Stimulated activated naive CD8-positive, alpha-beta T cell treated with anti-CD3 and anti-CD28 coated beads, Interleukin-15, Interleukin-2, amounts not matched to agents 100 U/mL and 50 U/mL, for 24 hours (primary cell): ENCODE measurements at regions not wholly inside any gene's neighbourhood (a gene's known extent, or its start where the extent isn't known, plus 50 kb on each side); places are given as distances from the start of the nearest gene placed in this dataset.

ENCODE experiments used
- ATAC-seq: fragments of 150-1000 bp; cut with Tn5 transposase; one replicate; pipeline ENCODE4 v1.10.0; 2021
- DNase-seq: peaks from one replicate; pipeline ENCODE4 v3.0.0; 2021

DNA sequence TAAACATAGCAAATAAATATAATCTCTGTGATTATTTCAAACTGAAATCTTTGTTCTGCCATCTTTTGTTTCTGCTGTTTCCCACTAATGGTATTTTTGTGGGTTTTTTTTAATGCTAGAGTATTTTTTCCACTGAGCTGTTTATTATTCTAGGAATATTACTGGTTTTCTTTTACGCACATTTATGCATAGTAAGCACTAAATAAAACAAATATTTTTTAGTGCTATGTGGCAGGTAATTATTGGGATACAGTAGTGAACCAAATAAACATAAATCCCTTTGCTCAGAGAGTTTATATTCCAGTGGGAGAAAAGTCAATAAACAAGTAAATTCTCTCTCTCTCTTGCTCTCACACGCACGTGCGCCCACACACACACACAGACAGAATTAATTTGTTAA lies 397.4 kb downstream of the PRDM5 start:
- DNase-seq (no peak), ATAC-seq (no peak)

DNA sequence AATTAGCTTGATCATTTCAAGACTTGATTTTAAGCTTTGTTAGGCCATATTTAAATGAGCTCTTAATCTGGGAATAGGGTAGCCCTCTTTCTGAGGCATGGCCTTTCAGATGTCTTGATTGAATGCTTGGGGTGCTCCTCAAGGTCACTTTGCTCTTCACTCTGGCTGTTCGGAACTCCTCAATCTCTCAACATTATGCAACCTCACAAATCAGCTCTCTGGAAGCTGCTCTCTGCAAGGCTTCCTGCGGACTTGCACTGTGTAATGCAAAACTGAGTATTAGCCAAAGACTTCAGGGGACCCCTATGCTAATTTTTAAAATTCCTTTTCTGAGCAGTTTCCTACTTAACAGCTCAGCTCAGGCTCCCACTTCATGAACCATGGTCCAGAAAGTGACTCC lies 398.3 kb downstream of the PRDM5 start:
- no peak for DNase-seq
- no peak for ATAC-seq

DNA sequence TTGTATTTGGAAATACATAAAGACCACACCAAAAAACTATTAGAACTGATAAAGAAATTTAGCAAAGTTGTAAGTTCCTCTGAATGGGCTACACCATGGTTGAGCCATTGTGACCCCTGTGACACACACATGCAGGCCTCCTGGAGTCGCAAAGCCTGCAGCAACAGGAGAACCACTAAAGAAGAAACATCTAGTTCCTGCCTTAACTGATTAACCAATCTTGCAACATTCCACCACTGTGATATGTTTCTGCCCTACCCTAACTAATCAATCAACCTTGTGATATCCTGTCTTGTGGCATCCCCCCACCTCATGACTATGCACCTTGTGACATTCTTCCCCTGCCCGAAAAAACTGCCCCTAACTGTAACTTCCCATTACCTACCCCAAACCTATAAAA lies 401.8 kb downstream of the PRDM5 start:
- ATAC-seq (no peak), DNase-seq (no peak)

DNA sequence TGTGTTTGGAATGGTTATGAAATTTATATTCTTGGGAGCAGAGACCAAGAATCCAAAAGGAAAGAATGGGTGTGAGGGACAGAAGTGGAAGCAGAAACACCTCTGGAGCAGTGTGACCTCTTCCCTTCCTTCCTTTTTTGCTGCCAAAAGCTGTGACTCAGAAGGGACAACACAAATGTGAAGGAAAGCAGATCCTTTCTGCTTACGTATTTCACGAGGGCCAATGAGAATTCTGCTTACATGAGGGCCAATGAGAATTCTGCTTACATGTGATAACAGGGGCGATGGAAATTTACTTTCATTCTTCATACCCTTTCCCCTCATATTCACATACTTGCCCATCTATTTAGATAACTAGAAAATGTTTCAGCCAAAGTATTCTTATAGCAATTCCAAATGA lies 404.6 kb downstream of the PRDM5 start:
- no peak for DNase-seq
- ATAC-seq = no peak

DNA sequence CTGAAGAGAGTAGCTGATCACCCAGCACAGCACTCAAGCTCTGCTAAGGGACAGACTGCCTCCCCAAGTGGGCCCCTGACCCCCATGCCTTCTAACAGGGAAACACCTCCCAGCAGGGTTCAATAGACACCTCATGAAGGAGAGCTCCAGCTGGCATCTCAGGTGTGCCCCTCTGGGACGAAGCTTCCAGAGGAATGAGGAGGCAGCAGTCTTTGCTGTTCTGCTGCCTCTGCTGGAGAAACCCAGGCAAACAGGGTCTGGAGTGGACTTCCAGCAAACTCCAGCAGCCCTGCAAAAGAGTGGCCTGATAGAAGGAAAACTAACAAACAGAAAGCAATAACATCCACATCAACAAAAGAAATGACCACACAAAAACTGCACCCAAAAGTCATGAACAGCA lies 412.8 kb downstream of the PRDM5 start:
- ATAC-seq = no peak
- DNase-seq = no peak

DNA sequence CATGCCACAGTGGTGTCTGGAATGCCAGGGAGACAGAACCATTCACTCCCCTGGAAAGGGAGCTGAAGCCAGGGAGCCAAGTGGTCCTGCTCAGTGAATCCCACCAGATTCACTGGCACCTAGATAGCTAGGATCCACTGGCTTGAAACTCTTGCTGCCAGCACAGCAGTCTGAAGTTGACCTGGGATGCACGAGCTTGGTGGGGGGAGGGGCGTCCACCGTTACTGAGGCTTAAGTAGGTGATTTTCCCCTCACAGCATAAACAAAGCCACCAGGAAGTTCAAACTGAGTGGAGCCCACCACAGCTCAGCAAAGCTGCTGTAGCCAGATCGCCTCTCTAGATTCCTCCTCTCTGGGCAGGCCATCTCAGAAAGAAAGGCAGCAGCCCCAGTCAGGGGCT lies 413.3 kb downstream of the PRDM5 start:
- no peak for DNase-seq
- no peak for ATAC-seq

DNA sequence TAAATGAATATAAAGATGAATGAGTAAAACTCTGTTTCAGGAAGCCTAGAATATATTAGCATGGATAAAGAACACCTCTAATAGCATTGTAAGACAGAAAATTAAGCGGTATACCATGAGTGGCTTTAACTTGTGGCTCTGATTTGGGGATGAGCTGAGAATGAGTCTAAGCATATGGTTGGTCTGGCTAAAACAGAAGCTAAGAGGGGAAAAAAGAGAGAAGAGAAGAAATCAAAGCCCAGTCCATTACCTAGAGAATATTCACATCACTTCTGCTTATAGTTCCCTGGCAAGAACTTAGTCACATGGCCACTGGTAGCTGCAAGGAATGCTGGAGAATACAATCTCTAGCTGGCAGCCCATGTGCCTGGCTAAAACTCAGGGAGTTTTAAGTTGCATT lies 414.5 kb downstream of the PRDM5 start:
- ATAC-seq = no peak
- DNase-seq = no peak

DNA sequence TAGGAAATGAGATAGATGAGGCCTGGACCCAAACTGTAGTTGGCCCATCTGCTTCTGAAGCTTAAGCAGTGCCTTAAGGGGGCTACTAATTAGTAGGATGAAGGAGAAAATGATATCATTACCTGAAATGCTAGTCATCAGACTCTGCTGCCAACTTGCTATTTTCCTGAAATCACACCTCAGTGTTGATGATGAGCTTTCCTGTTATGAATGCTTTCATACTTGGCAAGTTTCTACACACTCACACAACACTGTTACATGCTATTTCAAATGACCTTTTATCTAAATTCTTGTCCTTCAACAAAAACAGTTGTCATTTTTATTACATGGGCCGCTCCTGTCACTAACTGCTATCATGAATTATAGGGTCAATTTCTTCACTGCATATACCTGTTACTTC lies 416.0 kb downstream of the PRDM5 start:
- ATAC-seq = no peak
- DNase-seq = no peak

DNA sequence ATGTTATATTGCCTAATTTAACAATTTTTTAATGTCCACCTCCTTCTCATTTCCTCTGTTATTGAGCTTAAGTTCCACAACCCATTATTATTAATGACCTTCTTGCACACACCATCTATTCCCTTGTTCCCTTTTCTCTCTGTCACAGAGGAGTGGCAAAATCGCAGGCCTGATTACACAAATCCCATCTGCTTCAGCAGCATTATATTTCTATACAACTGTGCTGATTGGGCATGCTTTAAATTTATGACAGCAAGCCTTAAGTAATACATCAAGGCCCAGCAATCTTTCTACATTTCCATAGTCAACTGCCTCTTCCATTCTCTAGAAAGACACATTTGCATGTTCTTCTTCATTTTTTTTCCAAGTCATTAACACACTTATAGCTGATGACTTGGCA lies 423.8 kb downstream of the PRDM5 start:
- ATAC-seq (no peak), DNase-seq (no peak)

DNA sequence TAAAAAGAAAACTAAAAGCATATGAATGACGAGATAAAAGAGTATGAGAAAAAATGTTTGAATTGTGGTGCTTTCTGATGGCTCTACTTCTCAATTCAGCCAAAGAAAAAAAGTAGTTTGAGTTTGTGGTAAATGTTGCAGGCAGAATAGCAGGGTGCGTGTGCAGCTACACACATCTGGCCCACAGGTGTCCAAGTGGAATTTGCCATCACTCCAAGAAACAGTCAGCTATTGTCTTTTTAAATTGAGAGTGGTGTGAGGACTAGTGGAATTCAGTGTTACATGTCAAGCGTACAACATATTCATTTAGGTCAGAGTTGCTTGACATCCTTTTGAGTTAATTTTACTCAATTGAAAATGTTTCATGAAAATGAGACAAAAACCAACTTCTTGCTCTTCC lies 424.8 kb upstream of the MAD2L1 start:
- ATAC-seq = no peak
- DNase-seq = no peak

DNA sequence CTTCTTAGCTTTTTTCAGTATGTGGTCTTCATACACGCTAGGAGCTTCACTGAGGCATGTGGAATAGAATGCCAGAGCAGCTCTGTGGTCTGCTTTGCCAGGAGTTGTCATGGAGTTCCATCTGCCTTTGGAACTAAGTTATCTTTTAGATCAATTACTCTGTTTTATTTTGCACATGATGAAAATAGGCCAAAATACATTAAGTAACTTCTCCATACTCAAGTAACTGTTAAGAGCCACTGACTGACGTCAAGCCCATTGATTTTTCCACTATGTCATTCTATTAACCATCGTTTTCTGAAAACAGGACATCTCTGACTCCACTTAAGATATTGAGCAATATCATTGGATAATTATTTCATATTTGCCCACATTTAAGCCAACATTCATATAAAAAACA lies 415.1 kb upstream of the MAD2L1 start:
- ATAC-seq = no peak
- no peak for DNase-seq

DNA sequence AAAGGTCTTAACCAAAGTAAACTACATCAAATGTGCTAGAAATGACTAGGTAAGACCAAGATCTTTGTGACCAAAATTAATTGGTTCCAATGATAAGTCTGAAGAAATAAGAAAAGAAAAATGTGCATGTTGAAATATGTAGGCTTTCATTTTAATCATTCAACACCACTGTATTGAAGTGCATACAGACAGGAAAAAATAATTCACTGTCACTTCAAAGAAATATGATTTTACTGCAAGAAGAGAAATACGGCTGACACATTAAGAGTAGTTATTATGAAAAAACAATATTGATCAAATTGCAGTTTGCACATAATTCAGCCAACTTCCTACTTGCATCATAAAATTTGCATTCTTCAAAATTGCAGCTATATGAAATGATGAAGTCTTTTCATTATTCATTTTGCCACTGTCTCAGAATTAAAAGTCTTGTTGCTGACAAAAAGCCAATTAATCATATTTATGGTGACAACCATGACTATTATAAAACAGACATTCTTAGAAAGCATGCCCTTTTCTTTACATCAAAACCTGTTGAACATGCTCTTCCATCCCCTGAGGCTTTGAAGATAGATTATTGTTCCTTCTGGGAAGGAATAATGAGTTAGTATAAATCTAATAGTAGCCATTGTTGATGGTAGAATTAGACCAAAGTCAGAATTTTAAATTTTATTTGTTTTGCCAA lies 405.9 kb upstream of the MAD2L1 start:
- no peak for DNase-seq

DNA sequence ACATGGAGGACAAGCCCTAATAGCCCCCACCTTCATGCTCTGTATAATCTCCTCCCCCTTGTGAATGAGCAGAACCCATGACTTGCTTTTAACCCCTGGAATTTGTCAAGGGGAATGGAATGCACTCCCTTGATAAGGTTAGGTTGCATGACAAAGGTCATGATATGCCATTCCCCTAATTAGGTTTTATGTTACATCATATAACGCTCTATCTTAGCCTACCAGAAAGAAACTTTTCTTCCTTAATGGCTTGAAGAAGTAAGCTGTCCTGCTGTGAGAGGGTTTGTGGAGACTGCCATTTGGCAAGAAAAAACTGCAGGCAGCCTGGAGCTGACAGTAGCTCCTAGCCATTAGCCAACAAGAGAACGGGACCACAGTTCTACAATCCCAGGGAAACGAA lies 399.8 kb upstream of the MAD2L1 start:
- no peak for DNase-seq

More for the DNA sequence above, 405.9 kb upstream of the MAD2L1 start:
- no peak for ATAC-seq

DNA sequence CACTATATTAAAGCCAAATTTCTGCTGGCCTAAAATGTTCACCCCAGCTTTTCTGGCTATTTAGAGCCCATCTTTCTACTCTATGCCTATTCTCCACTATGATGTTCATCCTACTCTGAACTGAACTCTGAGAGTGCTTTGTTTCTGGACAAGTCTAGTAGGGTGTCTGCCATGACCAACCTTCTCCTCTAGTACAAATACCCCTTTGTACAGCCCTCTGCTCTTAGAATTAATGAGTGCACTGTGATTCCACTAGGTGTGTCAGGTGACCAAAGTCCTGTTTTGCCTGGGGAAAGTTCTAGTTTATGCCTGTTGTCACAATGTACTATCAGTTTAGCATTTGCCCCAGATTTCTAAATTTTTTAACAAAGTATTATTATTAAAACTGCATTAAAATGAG lies 388.1 kb upstream of the MAD2L1 start:
- DNase-seq = no peak
- ATAC-seq = no peak

More for the DNA sequence above, 399.8 kb upstream of the MAD2L1 start:
- ATAC-seq = no peak

DNA sequence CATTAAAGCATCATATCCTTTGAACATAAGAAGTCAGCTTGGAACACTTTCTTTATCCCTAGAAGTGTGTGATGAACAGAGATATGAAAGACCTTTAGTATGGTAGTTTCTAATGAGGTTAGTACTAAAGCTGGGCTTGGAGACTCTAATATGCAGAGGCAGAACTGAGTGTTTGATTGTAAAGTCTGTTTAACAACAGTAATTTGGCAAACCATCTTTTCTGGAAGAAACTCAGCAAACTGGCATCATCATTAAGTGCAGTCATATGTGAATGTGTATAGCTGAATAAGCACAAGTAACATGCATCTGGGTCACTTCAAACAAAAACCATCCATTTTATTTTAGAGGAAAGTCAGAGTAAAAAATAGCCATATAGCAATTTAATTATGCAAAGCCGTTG lies 385.9 kb upstream of the MAD2L1 start:
- DNase-seq (no peak), ATAC-seq (no peak)

DNA sequence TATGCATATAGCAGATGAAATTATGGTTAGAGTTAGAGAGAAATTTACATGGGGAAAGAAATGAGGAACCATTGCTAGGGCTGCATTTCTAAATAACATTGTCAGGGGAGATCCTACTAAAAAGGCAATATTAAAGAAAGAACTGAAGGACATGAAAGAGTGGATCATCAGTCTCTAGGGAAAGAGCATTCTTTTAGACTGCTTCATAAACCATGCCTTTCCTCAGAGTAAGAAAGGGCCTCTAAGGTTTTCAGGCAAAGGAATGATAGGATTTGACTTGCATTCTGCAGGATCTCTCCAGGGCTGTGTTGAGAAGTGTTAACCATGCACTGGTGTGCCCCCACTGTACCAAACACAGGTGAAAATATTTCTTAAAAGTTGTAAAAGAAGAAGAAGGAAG lies 385.4 kb upstream of the MAD2L1 start:
- ATAC-seq (no peak), DNase-seq (no peak)

DNA sequence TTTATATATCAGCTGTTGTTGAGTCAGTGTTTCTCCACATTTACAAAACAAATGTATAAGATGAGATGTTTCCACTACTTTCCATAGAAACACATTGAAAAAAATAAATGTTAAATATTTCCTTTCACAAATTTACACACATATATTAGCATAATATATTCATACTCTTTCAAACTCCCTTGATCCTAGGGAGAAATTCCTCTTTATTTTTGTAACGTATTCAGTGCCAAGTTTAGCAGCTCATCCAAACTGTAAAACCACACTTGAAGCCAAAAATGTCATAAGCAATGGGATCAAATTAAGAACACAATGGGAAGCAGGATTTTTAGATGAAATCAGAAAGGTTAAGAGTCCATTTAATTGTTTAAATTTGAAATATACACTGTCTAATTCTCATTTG lies 381.1 kb upstream of the MAD2L1 start:
- ATAC-seq = no peak
- no peak for DNase-seq

DNA sequence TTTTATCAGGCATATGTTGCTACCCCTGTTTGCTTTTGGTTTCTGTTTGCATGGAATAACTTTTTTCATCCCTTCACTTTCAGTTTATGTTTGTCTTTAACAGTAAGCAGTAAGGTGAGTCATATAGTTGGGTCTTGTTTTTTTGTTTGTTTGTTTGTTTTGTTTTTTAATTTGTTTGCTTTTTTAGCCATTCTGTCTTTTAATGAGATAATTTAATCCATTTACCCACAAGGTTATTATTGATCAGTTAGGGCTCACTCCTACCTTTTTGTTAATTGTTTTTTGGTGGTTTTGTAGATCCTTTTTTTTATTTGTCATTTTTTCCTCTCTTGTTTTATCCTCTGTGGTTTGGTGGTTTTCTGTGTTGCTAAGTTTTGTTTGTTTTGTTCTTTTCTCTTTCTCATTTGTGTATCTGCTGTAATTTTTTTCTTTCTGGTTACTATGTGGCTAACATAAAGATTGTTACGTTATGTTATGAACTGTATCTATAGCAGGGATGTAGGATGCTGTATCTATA lies 379.5 kb upstream of the MAD2L1 start:
- ATAC-seq = no peak
- DNase-seq = no peak

DNA sequence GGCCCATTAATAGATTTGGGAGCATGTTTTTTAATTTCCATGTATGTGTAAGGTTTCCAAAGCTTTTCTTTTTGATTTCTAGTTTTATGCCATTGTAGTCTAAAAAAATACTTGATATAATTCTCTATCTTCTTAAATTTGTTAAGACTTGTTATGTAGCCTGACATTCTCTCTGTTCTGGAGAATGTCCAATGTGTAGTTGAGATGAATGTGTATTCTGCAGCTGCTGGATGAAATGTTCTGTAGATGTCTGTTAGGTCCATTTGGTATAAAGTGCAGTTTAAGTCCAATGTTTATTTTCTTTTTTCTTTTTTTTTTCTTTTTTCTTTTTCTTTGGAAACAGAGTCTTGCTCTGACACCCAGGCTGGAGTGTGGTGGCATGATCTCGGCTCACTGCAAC lies 378.5 kb upstream of the MAD2L1 start:
- DNase-seq (no peak), ATAC-seq (no peak)

DNA sequence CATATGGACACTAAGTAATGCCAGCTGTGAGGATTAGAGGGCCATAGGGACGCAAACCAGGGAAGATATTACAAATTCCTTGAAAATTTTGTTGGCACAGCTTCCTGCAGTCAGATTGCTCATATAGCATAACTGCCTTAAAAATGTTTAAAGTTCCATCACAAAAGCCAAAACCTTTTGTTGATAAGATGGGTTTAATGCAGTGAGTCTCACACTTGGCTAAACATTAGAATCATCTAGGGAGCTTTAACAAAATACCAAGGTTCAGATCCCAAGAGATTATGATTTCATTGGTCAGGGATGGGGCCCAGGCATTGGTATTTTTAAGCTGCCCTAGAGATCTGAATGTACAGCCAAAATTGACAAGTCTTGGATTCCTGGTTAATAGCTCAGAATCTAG lies 376.5 kb upstream of the MAD2L1 start:
- DNase-seq = no peak
- ATAC-seq = no peak

DNA sequence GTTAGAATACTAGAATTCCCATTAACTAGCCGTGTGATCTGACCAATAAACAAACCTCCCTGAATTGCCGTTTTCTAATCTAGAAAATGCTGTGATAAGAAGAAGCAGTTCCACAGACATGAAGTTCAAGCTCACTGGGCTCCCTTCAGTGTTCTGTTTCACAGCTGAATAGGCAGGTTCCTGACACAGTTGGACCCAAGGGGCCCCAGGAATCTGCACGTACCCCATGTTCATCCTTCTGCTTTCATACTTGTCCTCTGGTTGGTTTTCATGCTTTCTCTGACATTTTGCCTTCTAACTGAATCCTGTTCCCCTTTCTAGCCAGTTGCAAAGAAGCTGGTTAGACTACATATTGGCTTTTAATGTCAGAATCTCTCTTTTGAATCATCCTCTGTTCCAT lies 374.1 kb upstream of the MAD2L1 start:
- DNase-seq (no peak), ATAC-seq (no peak)

DNA sequence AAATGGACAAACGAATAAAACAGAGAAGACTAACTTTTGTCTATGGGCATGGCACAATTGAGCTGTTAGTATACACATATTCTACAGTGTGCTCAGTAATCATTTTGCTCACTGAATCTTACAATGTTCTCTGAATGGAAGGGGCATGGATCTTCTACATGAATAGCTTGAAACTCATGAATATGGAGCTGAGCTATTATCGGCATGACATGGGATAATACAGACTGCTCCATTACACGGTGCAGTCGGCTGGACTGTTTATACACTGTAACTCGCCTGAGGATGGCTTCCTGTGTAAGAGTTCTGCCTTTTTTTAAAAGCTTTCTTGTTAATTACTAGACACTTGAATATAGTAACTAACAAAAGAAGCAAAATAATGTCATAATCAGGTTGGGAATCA lies 368.5 kb upstream of the MAD2L1 start:
- ATAC-seq (no peak), DNase-seq (no peak)

DNA sequence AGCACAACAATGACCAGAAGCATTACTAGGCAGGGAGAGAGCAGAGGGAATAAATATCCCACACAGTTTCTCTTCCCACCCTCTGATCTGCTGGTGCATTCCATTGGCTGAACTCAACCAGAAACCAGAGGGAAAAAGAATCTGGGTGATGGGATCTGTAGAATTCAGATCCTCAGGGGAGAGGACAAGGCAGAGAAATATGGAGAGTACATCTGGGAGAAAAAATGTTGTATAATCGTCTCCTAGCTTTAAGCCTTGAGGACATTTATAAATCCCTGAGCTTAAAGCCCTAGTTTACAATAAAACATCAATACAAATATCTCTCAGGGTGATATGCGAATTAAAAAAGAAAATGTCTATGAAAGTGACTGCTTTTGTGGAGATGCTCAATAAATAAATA lies 368.1 kb upstream of the MAD2L1 start:
- ATAC-seq (no peak), DNase-seq (no peak)

DNA sequence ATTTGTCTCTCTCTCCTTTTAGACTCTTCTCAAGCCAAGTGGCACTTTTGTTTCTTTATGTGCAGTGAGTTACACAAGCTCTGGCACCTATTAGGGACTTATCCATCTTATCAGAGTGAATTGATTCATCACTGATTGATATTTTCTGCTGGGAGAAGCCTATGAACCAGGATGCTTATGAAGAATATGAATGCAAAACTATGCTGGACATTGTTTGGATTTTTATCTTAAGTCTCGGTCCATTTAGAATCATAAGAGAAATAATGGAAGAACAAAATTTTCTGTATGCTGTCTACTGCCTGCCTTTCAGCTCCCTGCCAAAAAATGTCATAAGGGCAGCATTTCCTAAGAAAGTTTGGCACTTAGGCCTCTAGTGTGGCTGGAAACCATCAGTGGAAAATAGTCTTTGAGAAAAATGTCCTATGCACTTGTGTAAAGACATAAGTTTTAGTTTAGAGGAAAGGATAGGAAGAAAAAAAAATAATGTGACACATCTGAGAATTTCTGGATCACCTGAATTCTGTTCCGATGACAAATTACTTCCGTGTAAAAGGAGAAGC lies 365.7 kb upstream of the MAD2L1 start:
- ATAC-seq = no peak
- DNase-seq = no peak
